Endothelial cell of umbilical vein (primary cell): ENCODE measurements at regions not wholly inside any gene's neighbourhood (a gene's known extent, or its start where the extent isn't known, plus 50 kb on each side); places are given as distances from the start of the nearest gene placed in this dataset.

ENCODE experiments used
- BruUV-seq: library from RNA; stranded (reverse); fragments of 400-500 nt; replicated peaks from 2 replicates; lab custom pipeline; 2021; lab: Mats Ljungman, UMichigan
- CTCF ChIA-PET: fragments of 300-600, 350-600 bp; sonication (Branson Sonifier 250); formaldehyde crosslinking; loops from one replicate; lab custom pipeline; 2021; ENCODE audit warnings: antibody characterized with exemption, inconsistent platforms; lab: Charles Lee
- POLR2A ChIA-PET: fragments of 300-600, 350-600 bp; sonication (Branson Sonifier 250); formaldehyde crosslinking; loops from one replicate; lab custom pipeline; 2021; ENCODE audit warnings: antibody characterized with exemption, inconsistent platforms; lab: Charles Lee
- DNase-seq: peaks from one replicate; pipeline ENCODE4 v3.0.0-alpha.2; 2011; ENCODE audit warnings: low read depth, low spot score
- FAIRE-seq: peaks from 2 replicates; lab custom pipeline; 2011; peaks lifted over from hg19 to GRCh38; lab: Jason Lieb, UNC
- H2AFZ ChIP-seq: 2 replicates; pipeline ENCODE4 v1.6.0; 2012; ENCODE audit warnings: low read depth, low read length, control low read depth, inconsistent platforms
- H3K27ac ChIP-seq: 2 replicates; pipeline ENCODE4 v1.5.1; 2011; ENCODE audit warnings: low read depth, mild to moderate bottlenecking, control low read depth, low read length, moderate library complexity; ENCODE audit not compliant: insufficient read depth
- H3K27me3 ChIP-seq, 2 experiments: 2 replicates each; pipeline versions ENCODE4 v1.6.0 to v1.6.1; 2011; ENCODE audit warnings: low read length in 2 of 2, mixed read lengths in 1 of 2; ENCODE audit not compliant: control insufficient read depth in 2 of 2, insufficient read depth in 2 of 2
- H3K36me3 ChIP-seq, 2 experiments: 2 replicates in 1 of 2; 3 replicates in 1 of 2; pipeline ENCODE4 v1.5.1; 2011; ENCODE audit warnings: low read length in 2 of 2, mild to moderate bottlenecking in 1 of 2, moderate library complexity in 1 of 2; ENCODE audit not compliant: control insufficient read depth in 2 of 2, insufficient read depth in 2 of 2; ENCODE audit errors: extremely low read depth in 1 of 2
- H3K4me1 ChIP-seq: 3 replicates; pipeline ENCODE4 v1.5.1; 2011; ENCODE audit warnings: mild to moderate bottlenecking, low read length; ENCODE audit not compliant: control insufficient read depth, insufficient read depth; ENCODE audit errors: extremely low read depth
- H3K4me2 ChIP-seq: 2 replicates; pipeline ENCODE4 v1.6.1; 2011; ENCODE audit warnings: low read length, control low read depth, mixed read lengths; ENCODE audit not compliant: insufficient read depth
- H3K4me3 ChIP-seq, 3 experiments: fragments of 200-600 bp in 1 of 3; sonication (generic), shearing (Covaris generic) in 1 of 3; replicated peaks in 1 of 3; 2 replicates each; pipeline ENCODE4 v1.5.1; 2011 to 2016; ENCODE audit warnings: control low read depth in 3 of 3, low read length in 3 of 3, mild to moderate bottlenecking in 2 of 3, inconsistent platforms in 1 of 3, low read depth in 1 of 3, moderate library complexity in 1 of 3; ENCODE audit not compliant: insufficient read depth in 1 of 3
- H3K79me2 ChIP-seq: 2 replicates; pipeline ENCODE4 v1.6.0; 2012; ENCODE audit warnings: low read length, inconsistent platforms; ENCODE audit not compliant: control insufficient read depth, insufficient read depth
- H3K9ac ChIP-seq: replicated peaks from 2 replicates; pipeline ENCODE3; 2011; ENCODE audit warnings: low read length, control low read depth; ENCODE audit not compliant: insufficient read depth; ENCODE audit errors: extremely low read depth
- H3K9me1 ChIP-seq: replicated peaks from 3 replicates; pipeline ENCODE4 v1.6.0; 2011; ENCODE audit warnings: mild to moderate bottlenecking, low read length; ENCODE audit not compliant: control insufficient read depth, insufficient read depth; ENCODE audit errors: extremely low read depth
- H3K9me3 ChIP-seq: replicated peaks from 2 replicates; pipeline ENCODE4 v1.5.1; 2012; ENCODE audit warnings: low read length, inconsistent platforms; ENCODE audit not compliant: control insufficient read depth, insufficient read depth
- H4K20me1 ChIP-seq: replicated peaks from 2 replicates; pipeline ENCODE3; 2011; ENCODE audit warnings: mild to moderate bottlenecking, low read length; ENCODE audit not compliant: control insufficient read depth, insufficient read depth; ENCODE audit errors: extremely low read depth
- CTCF ChIP-seq, 2 donors: IDR thresholded peaks; 1 replicate in 1 of 2; 2 replicates in 1 of 2; pipeline ENCODE4 v1.5.1; 2011; ENCODE audit warnings: low read length in 2 of 2, mild to moderate bottlenecking in 2 of 2, moderate library complexity in 2 of 2, control low read depth in 1 of 2, inconsistent platforms in 1 of 2, low read depth in 1 of 2; ENCODE audit not compliant: insufficient read depth in 1 of 2; ENCODE audit errors: extremely low read depth in 1 of 2
- EZH2 ChIP-seq: IDR thresholded peaks from 2 replicates; pipeline ENCODE4 v1.6.1; 2012; ENCODE audit warnings: borderline replicate concordance, low read depth, mild to moderate bottlenecking, moderate library complexity, low read length, inconsistent platforms; ENCODE audit not compliant: severe bottlenecking
- FOS ChIP-seq: IDR thresholded peaks from 2 replicates; pipeline ENCODE4 v1.6.1; 2011; ENCODE audit warnings: mild to moderate bottlenecking, low read length, moderate library complexity, borderline replicate concordance; ENCODE audit not compliant: insufficient read depth
- GATA2 ChIP-seq: IDR thresholded peaks from 2 replicates; pipeline ENCODE4 v1.7.0; 2011; ENCODE audit warnings: low read depth, mild to moderate bottlenecking, moderate library complexity, mixed read lengths, low read length; ENCODE audit not compliant: insufficient read length, insufficient read depth
- JUN ChIP-seq: IDR thresholded peaks from 2 replicates; pipeline ENCODE4 v1.6.1; 2011; ENCODE audit warnings: borderline replicate concordance, low read depth; ENCODE audit not compliant: insufficient read length, insufficient read depth
- MAX ChIP-seq: IDR thresholded peaks from 2 replicates; pipeline ENCODE4 v1.6.1; 2011; ENCODE audit not compliant: insufficient read depth, insufficient read length
- MYC ChIP-seq: IDR thresholded peaks from one replicate; pipeline ENCODE4 v1.6.1; 2011; ENCODE audit warnings: mild to moderate bottlenecking, low read depth, low read length
- POLR2A ChIP-seq: IDR thresholded peaks from 2 replicates; pipeline ENCODE4 v1.6.1; 2012; ENCODE audit warnings: low read depth, mild to moderate bottlenecking, control low read depth, low read length
- POLR2AphosphoS5 ChIP-seq: IDR thresholded peaks from 2 replicates; pipeline ENCODE4 v1.6.1; 2012; ENCODE audit warnings: low read depth, mild to moderate bottlenecking, control low read depth, low read length, moderate library complexity; ENCODE audit not compliant: insufficient read depth
- dilution Hi-C: fragments of 300-500 bp; cut with MboI; formaldehyde crosslinking; loops from one replicate; pipeline ENCODE4 v1.15.0; 2019; ENCODE audit warnings: low sequenced_read_pairs; ENCODE audit not compliant: extremely low pct_ligation_motif_present
- intact Hi-C: fragments of 100-400 bp; cut with micrococcal nuclease; formaldehyde crosslinking; loops from one replicate; pipeline ENCODE4 v1.10.0; 2022

- dilution Hi-C loops, result no loop called here
- CTCF ChIA-PET, result no interaction called here
- Histone ChIP-seq H3K9me3 (no peaks in the 10 kb centered on the region), H3K9me1 (no peaks in the 10 kb centered on the region), H3K9ac (no peak overlapping the region), H3K27ac (no peak overlapping the region), H4K20me1 (no peaks in the 10 kb centered on the region), H2AFZ (no peak overlapping the region), H3K36me3 (no peaks in the 10 kb centered on the region), H3K79me2 (no peaks in the 10 kb centered on the region), H3K27me3 (no peaks in the 10 kb centered on the region), H3K4me3 (no peak overlapping the region), H3K4me2 (no peak overlapping the region), H3K4me1 (no peaks in the 10 kb centered on the region)
- intact Hi-C loops, result loop anchor here (2.0 kb wide), 1 partner anchor 43 kb away; no protein-coding TSS in a partner anchor
- POLR2A ChIA-PET, result no interaction called here
- DNase-seq (no peak), FAIRE-seq (no peak)
- BruUV-seq, result no TSS peak
- TF ChIP-seq MAX, result no peak
- TF ChIP-seq POLR2AphosphoS5, result no peak
- TF ChIP-seq EZH2, result no peak
- no peak for TF ChIP-seq JUN
Measured at GRCh38 chr7:157475601-157476000, 138.8 kb downstream of the DNAJB6 start.

GRCh38 chr7:157476201-157476600, 139.4 kb downstream of the DNAJB6 start:
- dilution Hi-C loops, result no loop called here
- no peak overlapping the region for H3K27ac ChIP-seq
- TF ChIP-seq FOS, result no peak
- TF ChIP-seq MYC, result no peak
- TF ChIP-seq CTCF (IDR thresholded peaks at IDR 0.05; ENCODE audit: extremely low read depth in 1 of 2, insufficient read depth in 1 of 2, low read depth in 1 of 2, low read length in 2 of 2), result no peak
- no peak for TF ChIP-seq POLR2AphosphoS5
- no peak for TF ChIP-seq POLR2A
- TF ChIP-seq EZH2, result no peak
- no peak for TF ChIP-seq JUN
- no peak for TF ChIP-seq GATA2
- no peak for TF ChIP-seq MAX
- H3K4me1 ChIP-seq, result no peaks in the 10 kb centered on the region
- no peaks in the 10 kb centered on the region for H3K27me3 ChIP-seq
- POLR2A ChIA-PET, result no interaction called here
- H3K9me1 ChIP-seq, result no peaks in the 10 kb centered on the region
- no peak overlapping the region for H2AFZ ChIP-seq
- H3K9me3 ChIP-seq, result no peaks in the 10 kb centered on the region
- DNase-seq (no peak), FAIRE-seq (no peak)
- no peak overlapping the region for H3K4me3 ChIP-seq
- no peaks in the 10 kb centered on the region for H3K79me2 ChIP-seq
- H3K4me2 ChIP-seq, result no peak overlapping the region
- BruUV-seq, result no TSS peak
- H3K9ac ChIP-seq, result no peak overlapping the region
- CTCF ChIA-PET, result no interaction called here
- H3K36me3 ChIP-seq, result no peaks in the 10 kb centered on the region
- H4K20me1 ChIP-seq, result no peaks in the 10 kb centered on the region
- intact Hi-C loops, result no loop called here
